ENCODE measurements at regions not wholly inside any gene's neighbourhood (a gene's known extent, or its start where the extent isn't known, plus 50 kb on each side); places are given as distances from the start of the nearest gene placed in this dataset.

DNA sequence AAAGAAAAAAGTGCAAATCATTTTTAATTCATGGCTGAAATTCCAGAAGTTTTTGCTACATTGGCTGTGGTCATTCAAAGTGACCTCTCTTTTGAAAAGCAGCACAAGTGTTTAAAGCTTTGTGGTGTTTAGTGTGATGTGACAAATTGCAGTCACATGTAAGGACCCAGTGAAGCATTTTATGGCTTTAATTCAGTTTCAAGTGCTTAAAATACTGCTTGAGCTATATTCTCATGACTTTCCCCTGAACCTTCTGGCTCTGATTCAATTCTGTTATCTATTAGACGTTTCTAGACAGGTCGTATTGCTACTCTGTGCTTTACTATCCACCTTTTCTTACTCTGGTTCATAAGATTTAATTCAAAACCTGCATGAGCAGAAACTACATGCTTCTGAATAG, 105.8 kb downstream of the FAT4 start:
- H3K9me2 ChIP-seq (replicated peaks; ENCODE audit: insufficient read depth, low read length): no peaks in the 10 kb centered on the region
- H4K20me1 ChIP-seq (ENCODE audit: insufficient read depth, low read depth, low read length): no peaks in the 10 kb centered on the region

DNA sequence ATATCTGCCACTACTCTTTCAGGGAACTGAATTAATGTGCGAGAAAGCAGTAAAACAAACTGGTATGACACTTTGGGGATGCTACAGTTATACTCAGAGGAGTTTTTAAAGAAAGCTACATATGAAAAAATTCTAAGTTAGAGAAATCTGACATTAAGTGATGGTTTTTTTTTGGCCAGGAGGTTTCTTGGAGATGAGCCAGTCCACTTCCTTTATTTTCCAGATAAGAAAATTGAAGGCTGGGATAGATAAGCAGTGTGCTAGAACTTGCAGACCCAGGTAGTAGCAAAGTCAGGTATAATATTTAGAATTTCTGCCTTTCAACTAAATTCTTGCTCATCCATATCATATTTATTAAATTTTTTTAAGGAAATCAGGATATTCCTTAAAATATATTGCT, 106.8 kb downstream of the FAT4 start:
- Histone ChIP-seq H4K20me1 (ENCODE audit: insufficient read depth, low read depth, low read length) (no peaks in the 10 kb centered on the region), H3K4me1 (ENCODE audit: low read length) (no peaks in the 10 kb centered on the region), H2AFZ (ENCODE audit: low read length) (no peak overlapping the region), H3K4me3 (ENCODE audit: low read length) (no peak overlapping the region), H3K9me3 (ENCODE audit: low read length) (peaks cover 22% of the 10 kb centered on the region), H3K4me2 (ENCODE audit: low read depth, low read length, poor library complexity, severe bottlenecking) (no peak overlapping the region), H3K79me2 (ENCODE audit: low read length) (no peaks in the 10 kb centered on the region), H3K9ac (ENCODE audit: low read length) (no peak overlapping the region), H3K27ac (ENCODE audit: low read length) (no peak overlapping the region), H3K36me3 (ENCODE audit: insufficient read depth, low read length) (peaks cover 6% of the 10 kb centered on the region; the same call in 1 of the 2 replicates), H3K9me2 (replicated peaks; ENCODE audit: insufficient read depth, low read length) (no peaks in the 10 kb centered on the region), H3K27me3 (ENCODE audit: low read length) (no peaks in the 10 kb centered on the region)
- DNase-seq: no peak

More for the DNA sequence above, 105.8 kb downstream of the FAT4 start:
- H3K9ac ChIP-seq (ENCODE audit: low read length): no peak overlapping the region
- H2AFZ ChIP-seq (ENCODE audit: low read length): no peak overlapping the region
- H3K4me2 ChIP-seq (ENCODE audit: low read depth, low read length, poor library complexity, severe bottlenecking): no peak overlapping the region
- DNase-seq: no peak
- H3K27me3 ChIP-seq (ENCODE audit: low read length): no peaks in the 10 kb centered on the region
- no peaks in the 10 kb centered on the region for H3K79me2 ChIP-seq (ENCODE audit: low read length)
- H3K9me3 ChIP-seq (ENCODE audit: low read length): peaks cover 22% of the 10 kb centered on the region
- H3K36me3 ChIP-seq (ENCODE audit: insufficient read depth, low read length): peaks cover 10% of the 10 kb centered on the region; the same call in 1 of the 2 replicates
- H3K4me3 ChIP-seq (ENCODE audit: low read length): no peak overlapping the region
- no peaks in the 10 kb centered on the region for H3K4me1 ChIP-seq (ENCODE audit: low read length)
- H3K27ac ChIP-seq (ENCODE audit: low read length): no peak overlapping the region

DNA sequence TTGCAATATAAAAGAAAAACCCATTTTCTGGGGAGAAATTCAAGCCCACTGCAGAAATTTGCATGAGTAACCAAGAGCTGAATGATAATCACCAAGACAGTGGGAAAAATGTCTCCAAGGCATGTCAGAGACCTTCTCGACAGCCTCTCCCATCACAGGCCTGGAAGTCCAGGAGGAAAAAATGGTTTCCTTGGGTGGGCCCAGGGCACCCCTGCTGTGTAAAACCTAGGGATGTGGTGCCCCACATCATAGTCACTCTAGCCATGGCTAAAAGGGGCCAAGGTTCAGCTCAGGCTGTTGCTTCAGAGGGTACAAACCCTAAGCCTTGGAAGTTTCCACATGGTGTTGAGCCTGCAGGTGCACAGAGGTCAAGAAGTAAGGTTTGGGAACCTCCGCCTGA, 108.4 kb downstream of the FAT4 start:
- H3K9me3 ChIP-seq (ENCODE audit: low read length): peaks cover 22% of the 10 kb centered on the region
- no peak overlapping the region for H3K9ac ChIP-seq (ENCODE audit: low read length)
- no peak overlapping the region for H3K4me3 ChIP-seq (ENCODE audit: low read length)
- no peaks in the 10 kb centered on the region for H3K27me3 ChIP-seq (ENCODE audit: low read length)
- no peaks in the 10 kb centered on the region for H4K20me1 ChIP-seq (ENCODE audit: insufficient read depth, low read depth, low read length)
- peaks cover 6% of the 10 kb centered on the region; the same call in 1 of the 2 replicates for H3K36me3 ChIP-seq (ENCODE audit: insufficient read depth, low read length)
- no peak overlapping the region for H2AFZ ChIP-seq (ENCODE audit: low read length)
- H3K4me2 ChIP-seq (ENCODE audit: low read depth, low read length, poor library complexity, severe bottlenecking): no peak overlapping the region
- no peaks in the 10 kb centered on the region for H3K4me1 ChIP-seq (ENCODE audit: low read length)
- H3K79me2 ChIP-seq (ENCODE audit: low read length): no peaks in the 10 kb centered on the region
- DNase-seq: no peak
- no peaks in the 10 kb centered on the region for H3K9me2 ChIP-seq (replicated peaks; ENCODE audit: insufficient read depth, low read length)
- no peak overlapping the region for H3K27ac ChIP-seq (ENCODE audit: low read length)

DNA sequence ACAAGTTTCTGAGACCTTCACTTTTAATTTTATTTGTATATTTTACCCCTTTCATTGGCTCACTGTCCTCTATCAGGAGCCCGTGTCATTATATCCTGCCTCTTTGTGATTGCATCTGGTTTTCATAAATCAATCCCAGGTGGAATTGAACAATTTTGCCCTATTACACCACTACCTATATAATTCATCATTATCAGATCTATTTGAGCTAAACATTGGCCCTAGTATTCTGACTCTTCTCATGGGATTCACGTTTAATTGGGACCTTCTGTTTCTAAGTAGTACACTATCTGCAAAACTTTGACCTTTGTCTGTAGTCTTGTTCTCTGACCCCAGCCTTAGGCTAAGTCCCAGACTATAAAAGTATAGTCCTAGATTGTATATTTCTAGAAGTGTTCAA, 114.1 kb downstream of the FAT4 start:
- no peak overlapping the region for H3K9ac ChIP-seq (ENCODE audit: low read length)
- H3K9me2 ChIP-seq (replicated peaks; ENCODE audit: insufficient read depth, low read length): no peaks in the 10 kb centered on the region
- H3K4me3 ChIP-seq (ENCODE audit: low read length): no peak overlapping the region
- H3K9me3 ChIP-seq (ENCODE audit: low read length): no peaks in the 10 kb centered on the region; the same call in 1 of the 2 replicates
- no peak overlapping the region for H3K4me2 ChIP-seq (ENCODE audit: low read depth, low read length, poor library complexity, severe bottlenecking)
- H3K27ac ChIP-seq (ENCODE audit: low read length): no peak overlapping the region
- H4K20me1 ChIP-seq (ENCODE audit: insufficient read depth, low read depth, low read length): no peaks in the 10 kb centered on the region
- H2AFZ ChIP-seq (ENCODE audit: low read length): no peak overlapping the region
- H3K36me3 ChIP-seq (ENCODE audit: insufficient read depth, low read length): no peaks in the 10 kb centered on the region
- H3K79me2 ChIP-seq (ENCODE audit: low read length): no peaks in the 10 kb centered on the region
- no peaks in the 10 kb centered on the region for H3K27me3 ChIP-seq (ENCODE audit: low read length)
- DNase-seq: no peak
- no peaks in the 10 kb centered on the region for H3K4me1 ChIP-seq (ENCODE audit: low read length)

DNA sequence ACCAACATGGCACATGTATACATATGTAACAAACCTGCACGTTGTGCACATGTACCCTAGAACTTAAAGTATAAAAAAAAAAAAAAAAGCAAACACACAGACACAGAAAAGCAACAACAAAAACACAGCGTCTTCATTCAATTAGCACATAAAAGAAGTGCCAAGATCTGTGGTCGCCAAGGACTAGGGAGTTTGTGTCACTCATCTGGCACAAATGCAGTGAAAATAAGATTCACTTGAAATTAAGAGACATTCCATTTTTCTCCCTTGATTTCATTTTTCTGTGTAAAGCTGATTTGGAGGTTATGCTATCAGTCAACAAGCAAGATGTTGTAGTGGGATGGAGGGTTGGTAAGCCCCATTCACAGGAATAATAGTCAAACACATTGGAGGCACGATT, 115.3 kb downstream of the FAT4 start:
- no peak overlapping the region for H3K4me3 ChIP-seq (ENCODE audit: low read length)
- H3K4me1 ChIP-seq (ENCODE audit: low read length): no peaks in the 10 kb centered on the region
- H3K9me3 ChIP-seq (ENCODE audit: low read length): peaks cover under 1% of the 10 kb centered on the region
- no peak overlapping the region for H3K27ac ChIP-seq (ENCODE audit: low read length)
- H3K79me2 ChIP-seq (ENCODE audit: low read length): no peaks in the 10 kb centered on the region
- no peaks in the 10 kb centered on the region for H3K9me2 ChIP-seq (replicated peaks; ENCODE audit: insufficient read depth, low read length)
- H2AFZ ChIP-seq (ENCODE audit: low read length): no peak overlapping the region
- no peaks in the 10 kb centered on the region for H3K27me3 ChIP-seq (ENCODE audit: low read length)
- no peak for DNase-seq
- H3K4me2 ChIP-seq (ENCODE audit: low read depth, low read length, poor library complexity, severe bottlenecking): no peak overlapping the region
- no peak overlapping the region for H3K9ac ChIP-seq (ENCODE audit: low read length)
- H4K20me1 ChIP-seq (ENCODE audit: insufficient read depth, low read depth, low read length): no peaks in the 10 kb centered on the region
- 0 out of 2 replicates have a peak, but pooled peaks cover 3% of the 10 kb centered on the region for H3K36me3 ChIP-seq (ENCODE audit: insufficient read depth, low read length)

DNA sequence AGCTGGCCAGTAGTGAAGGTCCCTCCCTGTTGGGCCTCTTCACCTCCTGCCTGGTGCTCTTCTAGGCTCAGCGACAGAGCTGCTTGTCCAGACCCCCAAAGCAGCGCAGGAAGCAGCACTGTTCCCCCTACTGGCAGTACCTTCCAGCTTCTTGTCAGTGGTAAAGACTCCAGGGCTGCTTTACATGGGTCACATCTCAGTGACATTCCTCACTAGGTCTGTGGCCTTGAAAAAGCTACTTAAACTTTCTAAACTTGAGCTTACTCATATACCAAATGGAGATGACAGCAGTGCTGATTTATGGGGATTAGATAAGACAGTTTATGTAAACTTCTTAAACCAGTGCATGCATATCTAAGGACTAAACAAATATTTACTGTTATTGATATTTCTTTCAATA, 117.3 kb downstream of the FAT4 start:
- Histone ChIP-seq H3K4me1 (ENCODE audit: low read length) (no peaks in the 10 kb centered on the region), H3K4me2 (ENCODE audit: low read depth, low read length, poor library complexity, severe bottlenecking) (no peak overlapping the region), H2AFZ (ENCODE audit: low read length) (no peak overlapping the region), H3K27me3 (ENCODE audit: low read length) (no peaks in the 10 kb centered on the region), H3K9ac (ENCODE audit: low read length) (no peak overlapping the region), H3K27ac (ENCODE audit: low read length) (no peak overlapping the region), H3K9me2 (replicated peaks; ENCODE audit: insufficient read depth, low read length) (no peaks in the 10 kb centered on the region), H3K79me2 (ENCODE audit: low read length) (no peaks in the 10 kb centered on the region), H4K20me1 (ENCODE audit: insufficient read depth, low read depth, low read length) (no peaks in the 10 kb centered on the region), H3K4me3 (ENCODE audit: low read length) (no peak overlapping the region), H3K36me3 (ENCODE audit: insufficient read depth, low read length) (0 out of 2 replicates have a peak, but pooled peaks cover 8% of the 10 kb centered on the region), H3K9me3 (ENCODE audit: low read length) (peaks cover 6% of the 10 kb centered on the region)
- DNase-seq: peak; percentile 46

DNA sequence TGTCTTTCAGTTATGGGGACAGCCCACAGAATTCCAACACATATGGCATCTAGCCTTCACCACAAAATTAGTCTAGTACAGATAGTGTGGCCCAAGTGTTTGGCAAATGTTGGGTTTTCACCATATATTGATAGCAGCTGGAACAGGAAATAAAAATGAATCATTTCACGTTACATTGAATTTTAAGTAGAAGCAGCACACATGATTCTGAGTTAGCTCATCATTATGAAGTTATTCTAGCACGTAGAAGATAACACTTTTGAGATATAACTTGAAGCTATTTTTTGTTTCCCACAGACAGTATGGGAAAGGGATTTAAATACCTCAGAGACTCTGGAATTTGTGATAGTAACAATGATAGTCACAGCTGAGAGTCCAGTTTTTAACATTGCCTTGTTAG, 118.7 kb downstream of the FAT4 start:
- no peak overlapping the region for H3K9ac ChIP-seq (ENCODE audit: low read length)
- H3K27ac ChIP-seq (ENCODE audit: low read length): no peak overlapping the region
- no peaks in the 10 kb centered on the region for H3K9me2 ChIP-seq (replicated peaks; ENCODE audit: insufficient read depth, low read length)
- no peaks in the 10 kb centered on the region for H3K4me1 ChIP-seq (ENCODE audit: low read length)
- no peak overlapping the region for H3K4me3 ChIP-seq (ENCODE audit: low read length)
- H3K9me3 ChIP-seq (ENCODE audit: low read length): peaks cover 6% of the 10 kb centered on the region
- no peaks in the 10 kb centered on the region for H3K79me2 ChIP-seq (ENCODE audit: low read length)
- H3K4me2 ChIP-seq (ENCODE audit: low read depth, low read length, poor library complexity, severe bottlenecking): no peak overlapping the region
- H4K20me1 ChIP-seq (ENCODE audit: insufficient read depth, low read depth, low read length): no peaks in the 10 kb centered on the region
- no peak overlapping the region for H2AFZ ChIP-seq (ENCODE audit: low read length)
- 0 out of 2 replicates have a peak, but pooled peaks cover 8% of the 10 kb centered on the region for H3K36me3 ChIP-seq (ENCODE audit: insufficient read depth, low read length)
- H3K27me3 ChIP-seq (ENCODE audit: low read length): no peaks in the 10 kb centered on the region
- DNase-seq: no peak

DNA sequence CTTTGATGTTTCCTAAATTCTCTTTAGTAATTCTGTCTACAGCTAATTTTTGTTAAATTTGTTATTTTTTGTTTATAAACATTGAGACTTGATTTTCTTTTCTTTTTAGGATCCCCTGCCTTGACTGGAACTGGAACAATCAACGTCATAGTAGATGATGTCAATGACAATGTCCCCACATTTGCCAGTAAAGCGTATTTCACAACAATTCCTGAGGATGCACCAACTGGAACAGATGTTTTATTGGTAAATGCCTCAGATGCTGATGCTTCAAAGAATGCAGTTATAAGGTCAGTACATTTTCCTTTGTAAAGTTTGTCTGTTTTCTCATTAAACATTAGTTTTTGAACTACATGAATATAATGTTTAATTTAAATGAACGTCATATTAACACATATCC, 119.4 kb downstream of the FAT4 start:
- Histone ChIP-seq H4K20me1 (ENCODE audit: insufficient read depth, low read depth, low read length) (no peaks in the 10 kb centered on the region), H3K4me1 (ENCODE audit: low read length) (no peaks in the 10 kb centered on the region), H3K27ac (ENCODE audit: low read length) (no peak overlapping the region), H3K79me2 (ENCODE audit: low read length) (no peaks in the 10 kb centered on the region), H3K9me3 (ENCODE audit: low read length) (peaks cover 6% of the 10 kb centered on the region), H3K4me2 (ENCODE audit: low read depth, low read length, poor library complexity, severe bottlenecking) (no peak overlapping the region), H3K9me2 (replicated peaks; ENCODE audit: insufficient read depth, low read length) (no peaks in the 10 kb centered on the region), H3K9ac (ENCODE audit: low read length) (no peak overlapping the region), H3K27me3 (ENCODE audit: low read length) (no peaks in the 10 kb centered on the region), H3K36me3 (ENCODE audit: insufficient read depth, low read length) (0 out of 2 replicates have a peak, but pooled peaks cover 8% of the 10 kb centered on the region), H3K4me3 (ENCODE audit: low read length) (no peak overlapping the region), H2AFZ (ENCODE audit: low read length) (no peak overlapping the region)
- no peak for DNase-seq

DNA sequence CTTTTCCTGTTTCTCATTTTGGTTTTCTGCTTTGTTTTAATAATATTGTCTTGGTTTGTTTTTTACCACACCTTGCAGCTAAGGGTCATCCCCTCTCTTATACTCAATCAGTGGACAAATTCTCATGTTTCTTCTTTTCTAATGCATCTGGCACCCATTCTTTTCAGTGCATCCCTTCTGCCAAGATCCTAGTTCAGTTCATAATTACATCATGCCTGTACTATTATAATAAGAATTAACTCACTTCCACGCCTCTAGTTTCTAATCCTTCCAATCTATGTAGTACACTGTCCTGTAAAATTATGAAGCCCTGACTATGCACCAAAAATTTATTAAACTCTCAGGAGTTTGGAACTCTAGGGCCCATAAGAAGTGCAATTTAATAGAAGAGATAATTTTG, 126.1 kb downstream of the FAT4 start:
- Histone ChIP-seq H3K4me1 (ENCODE audit: low read length) (no peaks in the 10 kb centered on the region), H3K9me3 (ENCODE audit: low read length) (peaks cover 3% of the 10 kb centered on the region; the same call in 1 of the 2 replicates)

More for the DNA sequence above, 126.1 kb downstream of the FAT4 start:
- no peaks in the 10 kb centered on the region for H4K20me1 ChIP-seq (ENCODE audit: insufficient read depth, low read depth, low read length)
- no peak overlapping the region for H3K4me3 ChIP-seq (ENCODE audit: low read length)
- H3K27me3 ChIP-seq (ENCODE audit: low read length): no peaks in the 10 kb centered on the region
- H2AFZ ChIP-seq (ENCODE audit: low read length): no peak overlapping the region
- no peak overlapping the region for H3K4me2 ChIP-seq (ENCODE audit: low read depth, low read length, poor library complexity, severe bottlenecking)
- DNase-seq: no peak
- no peaks in the 10 kb centered on the region for H3K9me2 ChIP-seq (replicated peaks; ENCODE audit: insufficient read depth, low read length)
- no peaks in the 10 kb centered on the region for H3K79me2 ChIP-seq (ENCODE audit: low read length)
- no peak overlapping the region for H3K27ac ChIP-seq (ENCODE audit: low read length)
- no peak overlapping the region for H3K9ac ChIP-seq (ENCODE audit: low read length)
- no peaks in the 10 kb centered on the region for H3K36me3 ChIP-seq (ENCODE audit: insufficient read depth, low read length)

Data from Karpas-422 (cell line).